Stimulated activated CD4-positive, alpha-beta T cell treated with anti-CD3 and anti-CD28 coated beads, Interleukin-12 subunit alpha, Interleukin-12 subunit beta, amount 100 ng/mL, for 48 hours (primary cell): ENCODE measurements at regions not wholly inside any gene's neighbourhood (a gene's known extent, or its start where the extent isn't known, plus 50 kb on each side); places are given as distances from the start of the nearest gene placed in this dataset.

Experiments
- DNase-seq, 3 donors: peaks; one replicate each; pipeline ENCODE4 v3.0.0-alpha.2; 2020; ENCODE audit warnings: low read depth in 2 of 3, low spot score in 1 of 3

- no peak for DNase-seq
Observed at GRCh38 chr18:26794230-26795101, 71.0 kb downstream of the AQP4 start.

- DNase-seq, result no peak
Observed at GRCh38 chr18:26792661-26793060, 72.8 kb downstream of the AQP4 start.

GRCh38 chr18:26791676-26792075 is 73.8 kb downstream of the AQP4 start:
- no peak for DNase-seq

- DNase-seq, result no peak
Observed at GRCh38 chr18:26784599-26784998, 80.9 kb downstream of the AQP4 start.

- DNase-seq, result no peak
Observed at GRCh38 chr18:26783170-26783569, 82.3 kb downstream of the AQP4 start.

GRCh38 chr18:26780520-26781325 is 84.8 kb downstream of the AQP4 start:
- DNase-seq, result no peak

- DNase-seq, result no peak
Observed at GRCh38 chr18:26778054-26778393, 87.5 kb downstream of the AQP4 start.

GRCh38 chr18:26777351-26778053 is 88.0 kb downstream of the AQP4 start:
- no peak for DNase-seq

GRCh38 chr18:26772691-26773090 is 92.8 kb downstream of the AQP4 start:
- DNase-seq, result no peak

- no peak for DNase-seq
Observed at GRCh38 chr18:26771524-26771923, 94.0 kb downstream of the AQP4 start.

- no peak for DNase-seq
Observed at GRCh38 chr18:26768385-26768784, 97.1 kb downstream of the AQP4 start.

GRCh38 chr18:26765498-26765897 is 100.0 kb downstream of the AQP4 start:
- DNase-seq, result no peak

GRCh38 chr18:26764586-26764985 is 100.9 kb downstream of the AQP4 start:
- no peak for DNase-seq

- DNase-seq, result no peak
Observed at GRCh38 chr18:26764177-26764576, 101.3 kb downstream of the AQP4 start.

GRCh38 chr18:26763446-26764110 is 101.9 kb downstream of the AQP4 start:
- no peak for DNase-seq

- no peak for DNase-seq
Observed at GRCh38 chr18:26757263-26758019, 108.1 kb downstream of the AQP4 start.

GRCh38 chr18:26756556-26756955 is 109.0 kb downstream of the AQP4 start:
- DNase-seq, result no peak

GRCh38 chr18:26746826-26747475 is 118.6 kb downstream of the AQP4 start:
- DNase-seq, result no peak

GRCh38 chr18:26746398-26746797 is 119.1 kb downstream of the AQP4 start:
- DNase-seq, result no peak
